GM18861 (cell line): ENCODE measurements at regions not wholly inside any gene's neighbourhood (a gene's known extent, or its start where the extent isn't known, plus 50 kb on each side); places are given as distances from the start of the nearest gene placed in this dataset.
"Not testable (repeated sequence)": the region's sequence is repeated elsewhere in the genome, so short reads cannot be mapped to it uniquely, and the experiment has no call there.

Experiments used
- ATAC-seq: cut with Tn5 transposase; IDR thresholded peaks from one replicate; pipeline ENCODE4 v1.9.1; 2021; ENCODE audit not compliant: unreplicated experiment

DNA sequence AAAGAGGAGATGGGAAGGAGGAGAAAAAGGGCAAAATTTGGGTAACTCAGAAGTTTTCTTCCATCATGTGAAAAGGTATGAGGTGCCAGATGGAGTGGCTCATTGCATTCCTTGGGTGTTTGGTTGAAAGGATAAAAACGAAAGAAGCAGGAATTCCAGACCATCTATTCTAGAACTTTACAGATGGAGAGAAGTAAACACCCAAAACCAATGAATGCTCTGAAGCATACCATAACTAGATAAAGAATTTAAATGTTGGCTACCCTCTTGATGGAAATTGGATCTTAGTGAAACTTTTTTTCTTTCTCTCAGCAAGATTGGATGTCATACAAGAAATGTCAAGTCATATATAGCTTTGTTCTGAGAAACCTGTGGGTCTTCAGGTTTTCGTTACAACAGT is 175.6 kb upstream of the FAR2 start:
- no peak for ATAC-seq

GRCh38 chr12:28974166-28974565 is 174.9 kb upstream of the FAR2 start:
- no peak for ATAC-seq

- no peak for ATAC-seq
Observed at GRCh38 chr12:28974883-28975282, 174.2 kb upstream of the FAR2 start.

DNA sequence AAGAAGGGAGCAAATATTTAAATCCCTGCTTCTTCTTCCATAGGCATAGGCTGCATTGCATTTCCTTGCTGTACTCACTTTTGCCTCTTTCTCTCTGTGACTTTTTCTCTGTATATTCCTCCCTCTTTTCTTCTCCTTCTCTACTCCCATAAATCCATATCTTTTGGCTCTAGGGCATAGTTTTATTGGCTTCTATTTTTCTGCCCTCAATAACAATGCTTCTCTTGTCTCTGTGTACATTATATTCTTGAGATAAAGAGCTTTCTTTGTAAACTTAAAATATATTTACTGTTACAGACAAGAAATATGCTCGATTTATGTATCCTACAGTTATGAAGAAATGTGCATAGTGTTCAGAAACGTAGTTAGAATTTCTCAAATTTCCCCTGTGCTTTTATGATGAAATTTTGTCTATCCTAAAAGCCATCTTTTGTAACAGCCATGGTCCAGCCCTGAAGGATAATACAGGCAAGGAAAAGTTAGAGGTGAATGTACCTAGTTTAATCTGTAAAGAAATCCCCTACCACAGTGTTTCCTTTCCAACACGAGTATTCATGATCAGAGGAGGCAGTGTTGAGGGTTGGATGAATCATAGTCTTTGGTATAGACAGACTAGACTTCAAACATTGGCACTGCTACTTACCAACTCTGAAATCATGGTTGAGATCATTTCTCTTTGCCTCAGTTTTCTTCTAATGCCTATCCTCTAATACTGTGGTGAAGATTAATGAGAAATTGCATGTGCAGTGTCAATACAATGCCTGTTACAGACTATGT is 173.3 kb upstream of the FAR2 start:
- no peak for ATAC-seq

DNA sequence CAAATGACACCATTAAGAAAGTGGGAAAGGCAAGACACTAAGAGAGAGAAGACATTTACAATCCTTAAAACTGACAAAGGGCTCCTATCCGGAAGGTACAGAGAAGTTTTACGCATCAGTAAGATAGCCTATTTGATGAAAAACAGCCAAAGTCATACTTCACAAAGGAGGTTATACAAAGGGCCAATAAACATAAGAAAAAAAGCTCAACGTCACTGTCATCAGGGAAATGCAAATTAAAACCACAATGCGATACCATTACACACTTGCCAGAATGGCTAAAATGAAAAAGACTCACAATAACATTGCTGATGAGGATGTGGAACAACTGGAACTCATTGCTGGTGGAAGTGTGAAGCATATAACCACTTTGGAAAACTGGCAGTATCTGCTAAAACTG is 168.6 kb upstream of the FAR2 start:
- no peak for ATAC-seq

DNA sequence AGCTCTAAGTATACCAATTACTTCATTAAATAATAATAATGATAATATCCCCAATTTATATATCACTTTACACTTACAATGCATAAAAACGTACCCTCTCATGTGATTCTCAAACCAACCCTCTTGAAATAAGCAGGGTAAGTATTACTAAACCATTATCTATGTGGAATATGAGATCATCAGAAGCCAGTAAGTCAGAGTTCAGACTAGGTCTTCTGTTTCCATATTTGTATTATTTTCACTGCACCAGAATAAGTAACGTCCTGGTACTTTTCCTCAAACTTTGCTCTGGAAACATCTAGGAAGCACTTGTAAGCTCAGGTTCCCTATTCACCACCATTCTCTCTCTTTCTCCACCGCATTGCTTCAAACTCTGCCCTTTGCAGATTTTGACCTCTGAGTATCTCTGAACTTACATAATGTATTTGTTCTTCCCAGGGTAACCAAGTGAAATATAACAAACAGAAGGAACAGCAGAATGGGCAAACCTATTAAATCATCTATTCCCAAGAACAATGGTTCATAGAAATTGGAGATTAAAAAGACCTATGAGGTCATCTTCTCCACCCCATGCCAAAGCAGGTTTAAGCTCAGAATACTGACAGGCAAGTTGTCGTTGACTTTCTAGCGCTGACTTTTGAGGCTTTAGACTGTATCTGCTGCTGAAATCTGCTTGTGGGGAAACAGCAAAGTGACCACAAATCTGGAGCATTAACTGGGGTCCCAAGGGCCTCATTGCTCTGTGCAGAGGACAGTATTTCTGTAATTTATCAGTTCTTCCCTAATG is 161.3 kb upstream of the FAR2 start:
- no peak for ATAC-seq

DNA sequence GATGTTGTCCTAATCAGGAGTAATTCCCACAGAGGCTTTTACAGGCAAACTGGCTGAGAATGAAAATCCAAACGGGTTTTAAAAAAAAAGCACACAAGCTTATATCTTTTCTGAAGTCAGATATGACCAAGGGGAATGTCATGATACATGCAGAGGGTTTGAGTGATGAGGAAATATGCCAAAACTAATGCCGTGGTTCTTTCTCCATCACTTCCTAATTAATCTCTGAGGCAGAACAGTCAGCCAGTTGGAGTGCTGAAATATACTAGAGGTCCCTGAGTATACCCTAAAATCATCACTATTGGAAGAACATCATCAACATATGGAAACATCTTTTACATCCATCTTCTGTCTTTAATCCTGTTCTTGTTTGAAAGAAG is 160.8 kb upstream of the FAR2 start:
- ATAC-seq, result no peak

GRCh38 chr12:28991626-28992025 is 157.5 kb upstream of the FAR2 start:
- no peak for ATAC-seq

DNA sequence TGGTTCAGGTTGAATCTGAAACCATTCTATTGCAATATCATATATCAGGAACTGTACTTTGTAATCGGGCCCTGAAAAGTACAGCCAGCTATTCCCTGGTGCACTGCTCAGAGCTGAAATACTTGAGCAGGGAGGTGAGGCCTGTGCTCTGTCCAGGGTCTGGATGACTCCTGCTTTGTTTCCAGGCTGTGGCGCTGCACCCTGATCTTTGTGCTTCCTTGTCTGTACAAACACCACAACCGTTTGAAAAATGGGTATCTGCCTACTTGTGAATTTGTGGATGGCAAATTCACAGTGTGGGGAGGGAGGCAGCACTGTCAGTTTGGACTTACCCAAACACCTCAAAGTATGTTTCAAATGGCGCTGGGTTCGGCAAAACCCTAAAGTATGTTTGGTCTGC is 155.4 kb upstream of the FAR2 start:
- ATAC-seq, result no peak

DNA sequence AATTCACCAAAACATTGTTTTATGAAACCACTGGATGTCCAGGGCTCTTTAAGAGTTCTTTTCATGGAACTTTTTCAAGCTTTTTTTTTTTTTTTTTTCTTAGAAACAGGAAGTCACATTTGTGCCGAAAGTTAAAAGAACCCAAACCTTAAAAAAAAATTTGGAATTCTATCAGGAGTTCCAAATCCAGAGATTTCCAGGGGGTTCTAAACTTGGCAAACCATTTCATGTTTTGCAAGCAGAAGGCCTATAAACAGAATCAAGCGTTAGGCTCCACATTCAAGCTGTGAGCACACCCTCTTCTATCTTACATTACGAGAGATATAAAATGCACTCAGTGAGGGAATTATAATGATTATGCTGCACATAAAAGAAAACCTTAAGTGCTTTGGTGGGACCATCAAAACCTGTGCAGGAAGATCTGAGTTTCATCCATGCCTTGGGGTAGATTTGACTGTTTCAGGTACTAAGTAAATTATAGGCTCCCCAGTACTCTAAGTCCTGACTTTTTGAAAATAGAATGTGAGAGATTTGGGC is 154.8 kb upstream of the FAR2 start:
- ATAC-seq, result no peak

DNA sequence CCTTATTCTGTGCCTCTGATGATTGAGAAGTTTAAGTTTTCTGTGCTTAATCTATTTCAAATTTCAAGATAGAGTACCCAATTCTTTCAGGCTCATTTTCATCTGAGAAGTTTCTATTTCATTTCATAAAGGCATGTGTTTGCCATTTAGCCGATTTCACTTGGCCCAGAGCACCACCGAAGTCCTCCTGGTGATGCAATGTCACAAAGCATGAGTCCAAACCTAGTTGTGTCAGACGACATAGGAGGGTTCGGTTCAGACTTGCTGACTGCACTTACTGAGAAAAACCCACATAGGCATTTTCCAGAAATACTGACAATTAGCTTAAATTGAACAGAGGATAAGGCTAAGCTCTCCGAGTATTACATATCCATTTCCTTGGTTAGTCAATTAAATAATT is 152.4 kb upstream of the FAR2 start:
- no peak for ATAC-seq

- ATAC-seq, result no peak
Observed at GRCh38 chr12:28998662-28999120, 150.4 kb upstream of the FAR2 start.

- ATAC-seq, result no peak
Observed at GRCh38 chr12:29004066-29004935, 144.8 kb upstream of the FAR2 start.

- no peak for ATAC-seq
Observed at GRCh38 chr12:29004936-29005304, 144.2 kb upstream of the FAR2 start.

- no peak for ATAC-seq
Observed at GRCh38 chr12:29008786-29009185, 140.3 kb upstream of the FAR2 start.

DNA sequence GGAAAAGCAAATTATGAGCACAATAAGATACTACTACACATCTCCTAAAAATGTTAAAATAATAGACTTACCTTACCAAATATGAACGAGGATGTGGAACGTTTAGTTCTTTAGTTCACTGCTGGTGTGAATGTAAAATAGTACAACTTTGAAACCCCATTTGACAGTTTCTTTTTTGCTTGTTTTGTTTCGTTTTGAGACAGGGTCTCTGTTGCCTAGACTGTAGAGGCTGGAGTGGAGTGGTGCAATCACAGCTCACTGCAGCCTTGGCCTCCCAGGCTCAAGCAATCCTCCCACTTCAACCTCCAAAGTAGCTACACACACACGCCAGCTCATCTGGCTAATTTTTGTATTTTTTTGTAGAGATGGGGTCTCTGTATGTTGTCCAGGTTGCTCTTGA is 136.4 kb upstream of the FAR2 start:
- peak; percentile 68 for ATAC-seq

DNA sequence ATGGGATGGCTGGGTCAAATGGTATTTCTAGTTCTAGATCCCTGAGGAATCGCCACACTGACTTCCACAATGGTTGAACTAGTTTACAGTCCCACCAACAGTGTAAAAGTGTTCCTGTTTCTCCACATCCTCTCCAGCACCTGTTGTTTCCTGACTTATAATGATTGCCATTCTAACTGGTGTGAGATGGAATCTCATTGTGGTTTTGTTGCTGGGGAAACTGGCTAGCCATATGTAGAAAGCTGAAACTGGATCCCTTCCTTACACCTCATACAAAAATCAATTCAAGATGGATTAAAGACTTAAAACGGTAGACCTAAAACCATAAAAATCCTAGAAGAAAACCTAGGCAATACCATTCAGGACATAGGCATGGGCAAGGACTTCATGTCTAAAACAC is 131.5 kb upstream of the FAR2 start:
- not testable (repeated sequence) for ATAC-seq

- ATAC-seq, result no peak
Observed at GRCh38 chr12:29023436-29024076, 125.5 kb upstream of the FAR2 start.

DNA sequence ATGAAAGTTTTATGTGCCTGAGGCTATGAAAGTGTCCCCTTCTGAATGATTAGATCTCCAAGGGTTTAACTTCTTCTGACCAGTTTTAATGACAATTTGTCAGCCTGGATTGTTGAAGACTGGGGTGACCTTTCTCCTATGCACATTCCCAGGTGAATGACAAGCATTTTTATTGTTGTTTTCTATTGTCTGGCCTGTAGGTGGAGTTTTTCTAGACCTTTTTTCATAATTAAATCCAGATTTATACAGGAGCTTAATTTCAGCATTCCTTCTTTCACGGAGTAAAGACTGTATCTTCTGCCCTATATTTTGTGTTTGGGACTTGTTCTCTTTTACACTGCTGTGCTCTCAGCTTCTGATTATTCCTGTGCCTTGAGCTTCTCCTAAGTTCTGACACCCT is 125.0 kb upstream of the FAR2 start:
- no peak for ATAC-seq

DNA sequence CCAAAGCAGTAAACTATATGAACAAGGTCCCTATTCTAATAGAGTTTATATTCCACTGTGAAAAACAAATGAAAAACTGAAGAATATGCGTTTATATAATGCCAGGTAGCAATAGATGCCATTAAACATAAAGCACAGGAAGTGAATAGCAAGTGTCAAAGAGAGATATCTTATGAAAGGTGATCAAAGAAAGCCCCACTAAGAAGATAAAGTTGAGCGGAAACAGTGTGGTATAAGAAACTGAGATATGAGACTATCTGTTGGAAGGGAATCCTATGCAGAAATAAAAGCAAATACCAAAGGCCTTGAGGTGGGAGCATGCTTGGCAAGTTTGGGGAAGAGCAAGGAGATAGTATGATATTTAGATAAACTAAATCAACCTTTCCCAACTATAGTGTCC is 123.1 kb upstream of the FAR2 start:
- no peak for ATAC-seq

DNA sequence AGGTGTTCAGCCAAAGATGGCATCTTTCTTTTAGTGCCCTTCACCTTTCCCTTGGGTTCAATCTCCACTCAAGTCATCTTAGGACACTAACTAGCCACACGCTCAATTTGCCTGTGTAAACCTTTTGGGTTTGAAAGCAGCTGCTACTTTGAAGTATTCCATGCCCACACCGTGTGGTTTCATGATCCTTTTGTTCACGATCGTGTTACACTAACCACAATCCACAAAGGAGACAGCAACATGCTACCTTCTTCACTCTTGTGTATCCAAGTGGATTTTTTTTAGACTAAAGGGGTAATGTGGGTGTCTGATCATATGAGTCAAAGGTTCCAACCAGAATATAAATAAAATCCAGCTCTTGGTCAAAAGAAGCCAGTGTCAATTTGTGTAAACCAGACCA is 122.7 kb upstream of the FAR2 start:
- ATAC-seq, result no peak
